Caco-2 (cell line): ENCODE measurements at regions not wholly inside any gene's neighbourhood (a gene's known extent, or its start where the extent isn't known, plus 50 kb on each side); places are given as distances from the start of the nearest gene placed in this dataset.

Experiments
- BruUV-seq: library from RNA; stranded (reverse); fragments of 400-500 nt; replicated peaks from 2 replicates; lab custom pipeline; 2021; lab: Mats Ljungman, UMichigan
- CTCF ChIA-PET: fragments of 300-600 bp; sonication (Branson Sonifier 250); formaldehyde crosslinking; loops from one replicate; lab custom pipeline; 2022; ENCODE audit warnings: antibody characterized with exemption; lab: Charles Lee
- POLR2A ChIA-PET: fragments of 300-600 bp; sonication (Branson Sonifier 250); formaldehyde crosslinking; loops from one replicate; lab custom pipeline; 2022; ENCODE audit warnings: antibody characterized with exemption; lab: Charles Lee
- DNase-seq, 2 experiments: peaks; one replicate each; pipeline versions ENCODE4 v3.0.0 to v3.0.0-alpha.2; 2020 to 2022
- H3K27me3 ChIP-seq: replicated peaks from 2 replicates; pipeline ENCODE4 v1.6.0; 2011; ENCODE audit warnings: low read length; ENCODE audit not compliant: control insufficient read depth, insufficient read depth
- H3K36me3 ChIP-seq: 2 replicates; pipeline ENCODE4 v1.5.1; 2011; ENCODE audit warnings: low read length; ENCODE audit not compliant: control insufficient read depth, insufficient read depth
- H3K4me1 ChIP-seq: fragments of 250-450 bp; sonication (Bioruptor Pico); 2 replicates; pipeline ENCODE4 v1.5.1; 2020; ENCODE audit warnings: mild to moderate bottlenecking
- H3K4me3 ChIP-seq: 2 replicates; pipeline ENCODE4 v1.5.1; 2011; ENCODE audit warnings: low read depth, mild to moderate bottlenecking, control low read depth, low read length
- H3K9me3 ChIP-seq: fragments of 250-450 bp; sonication (Bioruptor Pico); 2 replicates; pipeline ENCODE4 v1.5.1; 2020; ENCODE audit warnings: mild to moderate bottlenecking, moderate library complexity
- H3K27ac Mint-ChIP-seq: one replicate; pipeline ENCODE4 v1.8.0; 2022; ENCODE audit warnings: mixed read lengths; ENCODE audit not compliant: unreplicated experiment
- H3K27me3 Mint-ChIP-seq: one replicate; pipeline ENCODE4 v1.8.0; 2022; ENCODE audit warnings: mixed read lengths; ENCODE audit not compliant: insufficient read depth, unreplicated experiment
- H3K36me3 Mint-ChIP-seq: one replicate; pipeline ENCODE4 v1.8.0; 2022; ENCODE audit warnings: mild to moderate bottlenecking, mixed read lengths; ENCODE audit not compliant: insufficient read depth, unreplicated experiment
- H3K4me1 Mint-ChIP-seq: one replicate; pipeline ENCODE4 v1.8.0; 2022; ENCODE audit warnings: low read depth, mixed read lengths; ENCODE audit not compliant: unreplicated experiment
- H3K4me3 Mint-ChIP-seq: one replicate; pipeline ENCODE4 v1.8.0; 2022; ENCODE audit warnings: mild to moderate bottlenecking, moderate library complexity, mixed read lengths; ENCODE audit not compliant: unreplicated experiment
- H3K9me3 Mint-ChIP-seq: one replicate; pipeline ENCODE4 v1.8.0; 2022; ENCODE audit warnings: mixed read lengths; ENCODE audit not compliant: unreplicated experiment
- intact Hi-C: fragments of 100-400 bp; cut with micrococcal nuclease; formaldehyde crosslinking; loops from one replicate; pipeline ENCODE4 v1.10.0; 2022; ENCODE audit not compliant: unreplicated experiment
- TF ChIP-seq, protein P1 (sequence below), 2 experiments: fragments of 200-600 bp in 1 of 2; IDR thresholded peaks; 1 replicate in 1 of 2; 2 replicates in 1 of 2; pipeline versions ENCODE4 v1.5.1 to v1.8.0; 2011 to 2022; ENCODE audit warnings: antibody characterized with exemption in 1 of 2, control low read depth in 1 of 2, inconsistent platforms in 1 of 2, low read depth in 1 of 2, low read length in 1 of 2, mild to moderate bottlenecking in 1 of 2, moderate library complexity in 1 of 2; ENCODE audit not compliant: insufficient read depth in 1 of 2, severe bottlenecking in 1 of 2, unreplicated experiment in 1 of 2

DNA sequence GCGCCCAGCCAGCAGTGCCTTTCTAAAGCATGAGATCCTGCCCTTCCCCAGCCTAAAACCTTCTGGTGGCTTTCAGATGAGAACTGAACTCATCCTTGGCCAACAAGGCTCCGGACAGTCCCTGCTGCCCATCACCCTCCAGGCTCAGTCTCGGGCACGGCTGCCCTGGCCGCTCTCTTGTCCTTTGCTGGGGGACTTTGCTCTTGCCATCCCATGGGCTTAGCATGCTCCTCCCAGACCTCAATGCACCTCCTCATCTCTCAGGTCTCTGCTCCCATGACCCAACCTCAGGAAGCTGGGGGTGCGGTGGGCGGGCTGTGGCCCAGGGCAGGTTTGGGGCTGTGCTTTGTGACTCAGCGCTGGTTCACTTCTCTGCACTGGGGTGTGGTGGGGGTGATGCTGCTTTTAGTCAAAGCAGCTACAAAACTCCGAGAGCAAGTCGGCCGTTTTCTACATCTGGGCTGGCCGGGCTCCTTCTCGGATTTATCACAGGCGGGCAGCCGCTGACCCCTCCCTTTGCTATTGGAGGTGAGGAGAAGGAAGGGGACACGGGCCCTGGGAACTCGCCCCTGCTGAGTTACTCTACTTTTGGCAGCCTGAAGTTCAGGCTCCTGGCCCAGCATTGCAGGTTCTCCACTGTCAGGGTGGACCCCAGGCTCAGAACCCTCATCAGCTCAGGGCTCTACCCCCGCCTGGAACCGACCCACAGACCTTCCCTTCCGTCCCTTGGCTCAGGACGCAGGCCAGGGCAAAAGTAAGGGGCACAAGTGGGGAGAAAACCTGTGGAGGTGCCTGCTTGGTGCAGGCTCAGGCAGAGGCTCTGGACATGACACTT lies 90.6 kb upstream of the TAF1B start:
- Histone ChIP-seq H3K36me3 (no peaks in the 10 kb centered on the region), H3K27me3 (no peaks in the 10 kb centered on the region), H3K4me3 (no peak overlapping the region), H3K9me3 (no peaks in the 10 kb centered on the region), H3K4me1 (no peaks in the 10 kb centered on the region)
- intact Hi-C loops = no loop called here
- no peak for DNase-seq
- TF ChIP-seq, protein P1, sequence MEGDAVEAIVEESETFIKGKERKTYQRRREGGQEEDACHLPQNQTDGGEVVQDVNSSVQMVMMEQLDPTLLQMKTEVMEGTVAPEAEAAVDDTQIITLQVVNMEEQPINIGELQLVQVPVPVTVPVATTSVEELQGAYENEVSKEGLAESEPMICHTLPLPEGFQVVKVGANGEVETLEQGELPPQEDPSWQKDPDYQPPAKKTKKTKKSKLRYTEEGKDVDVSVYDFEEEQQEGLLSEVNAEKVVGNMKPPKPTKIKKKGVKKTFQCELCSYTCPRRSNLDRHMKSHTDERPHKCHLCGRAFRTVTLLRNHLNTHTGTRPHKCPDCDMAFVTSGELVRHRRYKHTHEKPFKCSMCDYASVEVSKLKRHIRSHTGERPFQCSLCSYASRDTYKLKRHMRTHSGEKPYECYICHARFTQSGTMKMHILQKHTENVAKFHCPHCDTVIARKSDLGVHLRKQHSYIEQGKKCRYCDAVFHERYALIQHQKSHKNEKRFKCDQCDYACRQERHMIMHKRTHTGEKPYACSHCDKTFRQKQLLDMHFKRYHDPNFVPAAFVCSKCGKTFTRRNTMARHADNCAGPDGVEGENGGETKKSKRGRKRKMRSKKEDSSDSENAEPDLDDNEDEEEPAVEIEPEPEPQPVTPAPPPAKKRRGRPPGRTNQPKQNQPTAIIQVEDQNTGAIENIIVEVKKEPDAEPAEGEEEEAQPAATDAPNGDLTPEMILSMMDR (IDR thresholded peaks at IDR 0.05; ENCODE audit: insufficient read depth in 1 of 2, low read depth in 1 of 2, low read length in 1 of 2, severe bottlenecking in 1 of 2, unreplicated experiment in 1 of 2) = no peak
- ChIA-PET POLR2A (no interaction called here), CTCF (no interaction called here)
- Mint-ChIP-seq H3K27ac (no peak overlapping the region), H3K9me3 (no peaks in the 10 kb centered on the region), H3K36me3 (no peaks in the 10 kb centered on the region), H3K27me3 (no peaks in the 10 kb centered on the region), H3K4me1 (peaks cover 13% of the 10 kb centered on the region), H3K4me3 (no peak overlapping the region)
- BruUV-seq = no TSS peak

DNA sequence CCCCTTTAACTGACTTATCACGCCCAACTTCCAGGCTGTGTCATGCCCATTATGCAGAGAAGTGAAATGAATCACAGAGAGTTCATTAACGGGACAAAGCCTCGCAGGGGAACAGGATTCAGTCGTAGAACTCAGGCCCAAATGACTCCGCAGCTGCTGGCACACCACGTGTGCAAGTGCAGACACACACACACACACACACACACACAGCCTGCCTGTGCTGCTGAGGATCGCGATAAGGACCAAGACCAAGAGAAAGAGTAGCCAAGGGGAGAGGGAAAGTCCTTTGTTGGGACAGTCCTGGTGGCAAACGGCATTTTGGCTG lies 90.0 kb upstream of the TAF1B start:
- no TSS peak for BruUV-seq
- H3K36me3 Mint-ChIP-seq = no peaks in the 10 kb centered on the region
- H3K4me1 Mint-ChIP-seq = peaks cover 13% of the 10 kb centered on the region
- H3K4me1 ChIP-seq = no peaks in the 10 kb centered on the region
- TF ChIP-seq, protein P1 (IDR thresholded peaks at IDR 0.05; ENCODE audit: insufficient read depth in 1 of 2, low read depth in 1 of 2, low read length in 1 of 2, severe bottlenecking in 1 of 2, unreplicated experiment in 1 of 2) = no peak
- no peaks in the 10 kb centered on the region for H3K9me3 Mint-ChIP-seq
- no peaks in the 10 kb centered on the region for H3K27me3 ChIP-seq
- ChIA-PET CTCF (interaction anchor here (1.2 kb wide), 1 partner anchor 12 kb away, joined by 3 read pairs; no protein-coding TSS in a partner anchor), POLR2A (no interaction called here)
- H3K4me3 ChIP-seq = no peak overlapping the region
- intact Hi-C loops = no loop called here
- no peak overlapping the region for H3K4me3 Mint-ChIP-seq
- no peak for DNase-seq
- H3K36me3 ChIP-seq = no peaks in the 10 kb centered on the region
- H3K27ac Mint-ChIP-seq = no peak overlapping the region
- no peaks in the 10 kb centered on the region for H3K9me3 ChIP-seq
- no peaks in the 10 kb centered on the region for H3K27me3 Mint-ChIP-seq

DNA sequence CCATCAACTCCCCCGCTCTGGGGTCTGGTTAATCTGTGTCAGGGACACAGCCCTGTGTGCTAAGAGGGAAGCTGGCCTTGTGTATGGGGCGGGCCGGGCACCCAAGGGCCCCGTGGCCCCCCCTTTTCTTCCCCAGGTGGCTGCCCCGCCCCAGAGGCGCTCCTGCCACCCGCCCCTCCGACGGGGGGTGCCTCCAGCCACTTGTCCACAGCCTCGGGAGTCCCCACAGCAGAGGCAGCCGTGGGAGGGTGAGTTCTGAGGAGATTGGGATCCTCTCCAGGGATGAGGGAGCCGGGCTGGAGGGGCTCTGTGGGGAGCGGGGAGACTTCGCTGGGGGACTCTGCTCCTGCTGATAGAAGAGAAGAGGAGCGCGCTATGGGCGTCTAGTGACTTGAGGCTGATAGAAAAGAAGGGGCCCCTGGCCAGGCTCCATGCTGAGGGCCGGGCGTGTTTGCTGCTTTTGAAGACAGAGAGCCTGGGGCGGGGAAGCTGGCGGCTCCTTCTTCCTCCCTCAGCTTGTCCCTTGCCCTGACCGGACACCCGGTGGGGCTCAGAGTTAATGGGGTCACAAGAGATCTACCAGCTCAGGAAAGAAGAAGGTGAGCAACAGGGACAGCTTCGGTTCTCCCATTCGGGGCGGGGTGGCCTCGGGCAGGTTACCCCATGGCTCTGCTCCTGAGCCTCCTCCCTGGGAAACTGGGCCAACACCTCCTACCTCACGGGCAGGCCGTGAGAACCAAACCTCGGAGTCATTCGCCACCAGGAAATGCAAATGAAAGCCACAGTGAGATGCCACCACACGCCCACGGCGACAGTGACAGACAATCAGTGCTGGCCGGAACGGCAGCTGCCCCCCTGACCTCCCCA lies 89.4 kb upstream of the TAF1B start:
- no peaks in the 10 kb centered on the region for H3K36me3 ChIP-seq
- no peak overlapping the region for H3K4me3 Mint-ChIP-seq
- H3K4me1 ChIP-seq = no peaks in the 10 kb centered on the region
- POLR2A ChIA-PET = no interaction called here
- H3K9me3 Mint-ChIP-seq = no peaks in the 10 kb centered on the region
- TF ChIP-seq, protein P1 (IDR thresholded peaks at IDR 0.05; ENCODE audit: insufficient read depth in 1 of 2, low read depth in 1 of 2, low read length in 1 of 2, severe bottlenecking in 1 of 2, unreplicated experiment in 1 of 2) = no peak
- intact Hi-C loops = no loop called here
- H3K27me3 Mint-ChIP-seq = no peaks in the 10 kb centered on the region
- no peak overlapping the region for H3K4me3 ChIP-seq
- peaks cover 13% of the 10 kb centered on the region for H3K4me1 Mint-ChIP-seq
- H3K36me3 Mint-ChIP-seq = no peaks in the 10 kb centered on the region
- no TSS peak for BruUV-seq
- H3K9me3 ChIP-seq = no peaks in the 10 kb centered on the region
- CTCF ChIA-PET = interaction anchor here (1.2 kb wide), 1 partner anchor 12 kb away, joined by 3 read pairs; no protein-coding TSS in a partner anchor
- H3K27ac Mint-ChIP-seq = no peak overlapping the region
- no peak for DNase-seq
- H3K27me3 ChIP-seq = no peaks in the 10 kb centered on the region
